IMR-90 (cell line): ENCODE measurements at regions not wholly inside any gene's neighbourhood (a gene's known extent, or its start where the extent isn't known, plus 50 kb on each side); places are given as distances from the start of the nearest gene placed in this dataset.

Experiments used
- CTCF ChIP-seq: conservative IDR thresholded peaks from 2 replicates; pipeline ENCODE4 v1.5.1; 2012; ENCODE audit warnings: mild to moderate bottlenecking, low read depth, low read length, improper control_type of control experiment
- ELK1 ChIP-seq: fragments of 150-350 bp; IDR thresholded peaks from 2 replicates; pipeline ENCODE4 v1.6.1; 2016; ENCODE audit warnings: low read depth, mild to moderate bottlenecking, low read length, moderate library complexity, borderline replicate concordance
- FOS ChIP-seq: fragments of 150-350 bp; IDR thresholded peaks from 2 replicates; pipeline ENCODE4 v1.6.1; 2016; ENCODE audit warnings: low read depth, low read length
- MAFK ChIP-seq: IDR thresholded peaks from 2 replicates; pipeline ENCODE4 v1.6.1; 2012; ENCODE audit warnings: low read depth, low read length, improper control_type of control experiment
- MAZ ChIP-seq: IDR thresholded peaks from 2 replicates; pipeline ENCODE4 v1.6.1; 2012; ENCODE audit warnings: low read depth, mild to moderate bottlenecking, low read length, improper control_type of control experiment, moderate library complexity, borderline replicate concordance
- MXI1 ChIP-seq: IDR thresholded peaks from 2 replicates; pipeline ENCODE4 v1.6.1; 2012; ENCODE audit warnings: low read depth, mild to moderate bottlenecking, low read length, moderate library complexity, borderline replicate concordance
- POLR2A ChIP-seq: IDR thresholded peaks from 2 replicates; pipeline ENCODE4 v1.6.1; 2012; ENCODE audit warnings: mild to moderate bottlenecking, low read depth, low read length
- RAD21 ChIP-seq: IDR thresholded peaks from 2 replicates; pipeline ENCODE4 v1.6.1; 2012; ENCODE audit warnings: low read length, improper control_type of control experiment
- RCOR1 ChIP-seq: IDR thresholded peaks from 2 replicates; pipeline ENCODE4 v1.6.1; 2012; ENCODE audit warnings: mild to moderate bottlenecking, low read length, improper control_type of control experiment; ENCODE audit not compliant: insufficient replicate concordance
- RFX5 ChIP-seq: IDR thresholded peaks from 2 replicates; pipeline ENCODE4 v1.8.0; 2012; ENCODE audit warnings: low read depth, mild to moderate bottlenecking, low read length, moderate library complexity
- SMC3 ChIP-seq: fragments of 150-350 bp; IDR thresholded peaks from 2 replicates; pipeline ENCODE4 v1.6.1; 2016; ENCODE audit warnings: low read depth, mild to moderate bottlenecking, antibody characterized with exemption, low read length, moderate library complexity
- USF2 ChIP-seq: fragments of 150-350 bp; IDR thresholded peaks from 2 replicates; pipeline ENCODE4 v1.6.1; 2017; ENCODE audit warnings: mild to moderate bottlenecking, antibody characterized with exemption, low read length, low read depth

GRCh38 chr3:176479248-176479647, 718.0 kb downstream of the TBL1XR1 start:
- TF ChIP-seq CTCF (no peak), POLR2A (no peak), ELK1 (no peak), SMC3 (no peak), MAFK (no peak), USF2 (no peak), FOS (no peak), RAD21 (no peak), RFX5 (no peak), MAZ (no peak), MXI1 (no peak), RCOR1 (no peak)
